ENCODE measurements at regions not wholly inside any gene's neighbourhood (a gene's known extent, or its start where the extent isn't known, plus 50 kb on each side); places are given as distances from the start of the nearest gene placed in this dataset.

GRCh38 chr21:27808923-27809322 lies 842.0 kb upstream of the ADAMTS5 start:
- H3K27me3 Mint-ChIP-seq: no peaks in the 10 kb centered on the region
- H3K4me3 Mint-ChIP-seq: no peak overlapping the region
- H3K36me3 Mint-ChIP-seq: no peaks in the 10 kb centered on the region
- no peak for ATAC-seq
- H3K27ac Mint-ChIP-seq: no peak overlapping the region
- no peaks in the 10 kb centered on the region for H3K9me3 Mint-ChIP-seq
- no peaks in the 10 kb centered on the region for H3K4me1 Mint-ChIP-seq

- Mint-ChIP-seq H3K27ac (no peak overlapping the region), H3K36me3 (no peaks in the 10 kb centered on the region), H3K4me1 (peaks cover 2% of the 10 kb centered on the region), H3K27me3 (no peaks in the 10 kb centered on the region), H3K9me3 (no peaks in the 10 kb centered on the region), H3K4me3 (no peak overlapping the region)
- no peak for ATAC-seq
These were observed 840.7 kb upstream of the ADAMTS5 start for GRCh38 chr21:27807596-27807995.

- no peak overlapping the region for H3K4me3 Mint-ChIP-seq
These were observed 839.4 kb upstream of the ADAMTS5 start for GRCh38 chr21:27806281-27806680.

GRCh38 chr21:27805696-27806095 lies 838.8 kb upstream of the ADAMTS5 start:
- H3K27me3 Mint-ChIP-seq: no peaks in the 10 kb centered on the region
- peaks cover 5% of the 10 kb centered on the region for H3K4me1 Mint-ChIP-seq
- no peak for ATAC-seq
- no peak overlapping the region for H3K27ac Mint-ChIP-seq
- H3K4me3 Mint-ChIP-seq: no peak overlapping the region
- no peaks in the 10 kb centered on the region for H3K9me3 Mint-ChIP-seq
- H3K36me3 Mint-ChIP-seq: no peaks in the 10 kb centered on the region

More at GRCh38 chr21:27806281-27806680, 839.4 kb upstream of the ADAMTS5 start:
- Mint-ChIP-seq H3K36me3 (no peaks in the 10 kb centered on the region), H3K27ac (no peak overlapping the region), H3K27me3 (no peaks in the 10 kb centered on the region), H3K9me3 (no peaks in the 10 kb centered on the region), H3K4me1 (peaks cover 5% of the 10 kb centered on the region)
- no peak for ATAC-seq

- H3K4me3 Mint-ChIP-seq: no peak overlapping the region
- H3K36me3 Mint-ChIP-seq: no peaks in the 10 kb centered on the region
- H3K27ac Mint-ChIP-seq: no peak overlapping the region
- no peak for ATAC-seq
- H3K27me3 Mint-ChIP-seq: no peaks in the 10 kb centered on the region
- H3K4me1 Mint-ChIP-seq: peaks cover 5% of the 10 kb centered on the region
- no peaks in the 10 kb centered on the region for H3K9me3 Mint-ChIP-seq
These were observed 837.6 kb upstream of the ADAMTS5 start for GRCh38 chr21:27804515-27804914.

GRCh38 chr21:27803571-27803970 lies 836.7 kb upstream of the ADAMTS5 start:
- Mint-ChIP-seq H3K4me3 (no peak overlapping the region), H3K9me3 (no peaks in the 10 kb centered on the region), H3K36me3 (no peaks in the 10 kb centered on the region), H3K27ac (no peak overlapping the region), H3K27me3 (no peaks in the 10 kb centered on the region), H3K4me1 (peaks cover 5% of the 10 kb centered on the region)
- no peak for ATAC-seq

- ATAC-seq: no peak
- no peaks in the 10 kb centered on the region for H3K27me3 Mint-ChIP-seq
- H3K9me3 Mint-ChIP-seq: no peaks in the 10 kb centered on the region
- no peak overlapping the region for H3K27ac Mint-ChIP-seq
- H3K4me3 Mint-ChIP-seq: no peak overlapping the region
- H3K4me1 Mint-ChIP-seq: peaks cover 5% of the 10 kb centered on the region
- no peaks in the 10 kb centered on the region for H3K36me3 Mint-ChIP-seq
These were observed 836.1 kb upstream of the ADAMTS5 start for GRCh38 chr21:27802816-27803475.

- H3K9me3 Mint-ChIP-seq: peaks cover 4% of the 10 kb centered on the region
- H3K4me3 Mint-ChIP-seq: no peak overlapping the region
- no peak overlapping the region for H3K27ac Mint-ChIP-seq
- peaks cover 5% of the 10 kb centered on the region for H3K4me1 Mint-ChIP-seq
- no peaks in the 10 kb centered on the region for H3K36me3 Mint-ChIP-seq
- no peaks in the 10 kb centered on the region for H3K27me3 Mint-ChIP-seq
- no peak for ATAC-seq
These were observed 833.0 kb upstream of the ADAMTS5 start for GRCh38 chr21:27799861-27800260.

- peaks cover 7% of the 10 kb centered on the region for H3K9me3 Mint-ChIP-seq
- no peaks in the 10 kb centered on the region for H3K27me3 Mint-ChIP-seq
- H3K36me3 Mint-ChIP-seq: no peaks in the 10 kb centered on the region
- no peak overlapping the region for H3K27ac Mint-ChIP-seq
- H3K4me3 Mint-ChIP-seq: no peak overlapping the region
- H3K4me1 Mint-ChIP-seq: no peaks in the 10 kb centered on the region
- no peak for ATAC-seq
These were observed 829.2 kb upstream of the ADAMTS5 start for GRCh38 chr21:27796106-27796505.

- Mint-ChIP-seq H3K27ac (no peak overlapping the region), H3K36me3 (no peaks in the 10 kb centered on the region), H3K27me3 (no peaks in the 10 kb centered on the region), H3K4me3 (no peak overlapping the region), H3K4me1 (no peaks in the 10 kb centered on the region), H3K9me3 (peaks cover 7% of the 10 kb centered on the region)
- ATAC-seq: no peak
These were observed 828.5 kb upstream of the ADAMTS5 start for GRCh38 chr21:27795418-27795817.

GRCh38 chr21:27793901-27794300 lies 827.0 kb upstream of the ADAMTS5 start:
- no peak for ATAC-seq
- Mint-ChIP-seq H3K9me3 (peaks cover 7% of the 10 kb centered on the region), H3K36me3 (no peaks in the 10 kb centered on the region)

GRCh38 chr21:27787046-27787445 lies 820.2 kb upstream of the ADAMTS5 start:
- no peak overlapping the region for H3K4me3 Mint-ChIP-seq
- ATAC-seq: no peak
- no peaks in the 10 kb centered on the region for H3K27me3 Mint-ChIP-seq
- H3K27ac Mint-ChIP-seq: no peak overlapping the region
- H3K36me3 Mint-ChIP-seq: no peaks in the 10 kb centered on the region
- H3K4me1 Mint-ChIP-seq: no peaks in the 10 kb centered on the region
- H3K9me3 Mint-ChIP-seq: peaks cover 20% of the 10 kb centered on the region

More at GRCh38 chr21:27793901-27794300, 827.0 kb upstream of the ADAMTS5 start:
- H3K4me1 Mint-ChIP-seq: no peaks in the 10 kb centered on the region
- H3K4me3 Mint-ChIP-seq: no peak overlapping the region
- H3K27me3 Mint-ChIP-seq: no peaks in the 10 kb centered on the region
- H3K27ac Mint-ChIP-seq: no peak overlapping the region

GRCh38 chr21:27779606-27780005 lies 812.7 kb upstream of the ADAMTS5 start:
- peaks cover 11% of the 10 kb centered on the region for H3K9me3 Mint-ChIP-seq
- H3K27ac Mint-ChIP-seq: no peak overlapping the region
- no peaks in the 10 kb centered on the region for H3K27me3 Mint-ChIP-seq
- no peak overlapping the region for H3K4me3 Mint-ChIP-seq
- H3K4me1 Mint-ChIP-seq: no peaks in the 10 kb centered on the region
- H3K36me3 Mint-ChIP-seq: no peaks in the 10 kb centered on the region
- no peak for ATAC-seq

- H3K36me3 Mint-ChIP-seq: no peaks in the 10 kb centered on the region
- ATAC-seq: no peak
- H3K4me1 Mint-ChIP-seq: no peaks in the 10 kb centered on the region
- H3K9me3 Mint-ChIP-seq: peaks cover 5% of the 10 kb centered on the region
- H3K4me3 Mint-ChIP-seq: no peak overlapping the region
- no peaks in the 10 kb centered on the region for H3K27me3 Mint-ChIP-seq
- no peak overlapping the region for H3K27ac Mint-ChIP-seq
These were observed 810.2 kb upstream of the ADAMTS5 start for GRCh38 chr21:27776925-27777553.

GRCh38 chr21:27772816-27773215 lies 805.9 kb upstream of the ADAMTS5 start:
- Mint-ChIP-seq H3K9me3 (peaks cover 6% of the 10 kb centered on the region), H3K27me3 (no peaks in the 10 kb centered on the region), H3K36me3 (no peaks in the 10 kb centered on the region), H3K4me3 (no peak overlapping the region), H3K27ac (no peak overlapping the region), H3K4me1 (no peaks in the 10 kb centered on the region)
- no peak for ATAC-seq

- Mint-ChIP-seq H3K36me3 (no peaks in the 10 kb centered on the region), H3K4me3 (no peak overlapping the region), H3K27ac (no peak overlapping the region), H3K4me1 (no peaks in the 10 kb centered on the region), H3K27me3 (no peaks in the 10 kb centered on the region), H3K9me3 (peaks cover 7% of the 10 kb centered on the region)
- no peak for ATAC-seq
These were observed 805.1 kb upstream of the ADAMTS5 start for GRCh38 chr21:27771938-27772483.
